ENCODE measurements at regions not wholly inside any gene's neighbourhood (a gene's known extent, or its start where the extent isn't known, plus 50 kb on each side); places are given as distances from the start of the nearest gene placed in this dataset.

- TF ChIP-seq ZNF501 (CRISPR knock-in tag; IDR thresholded peaks at IDR 0.05), result no peak
- no peak for TF ChIP-seq TRIM22 (IDR thresholded peaks at IDR 0.05)
- no peak for TF ChIP-seq PHB2 (IDR thresholded peaks at IDR 0.05; ENCODE audit: partially characterized antibody)
- TF ChIP-seq CENPT (CRISPR knock-in tag; IDR thresholded peaks at IDR 0.05; ENCODE audit: low read depth), result no peak
- TF ChIP-seq MXD4 (CRISPR knock-in tag; IDR thresholded peaks at IDR 0.05), result no peak
- no peak for TF ChIP-seq ZBTB14 (CRISPR knock-in tag; IDR thresholded peaks at IDR 0.05)
- TF ChIP-seq ZNF775 (CRISPR knock-in tag; IDR thresholded peaks at IDR 0.05; ENCODE audit: borderline replicate concordance), result no peak
- TF ChIP-seq IRF1 (CRISPR knock-in tag; IDR thresholded peaks at IDR 0.05; ENCODE audit: low read depth), result no peak
- TF ChIP-seq ZBTB42 (CRISPR knock-in tag; IDR thresholded peaks at IDR 0.05), result no peak
- TF ChIP-seq KDM2A (CRISPR knock-in tag; IDR thresholded peaks at IDR 0.05; ENCODE audit: borderline replicate concordance, low read depth), result no peak
- TF ChIP-seq SYNCRIP (IDR thresholded peaks at IDR 0.05; ENCODE audit: insufficient read depth, low read depth, low read length), result no peak
- TF ChIP-seq ZFP41 (CRISPR knock-in tag; IDR thresholded peaks at IDR 0.05; ENCODE audit: borderline replicate concordance), result no peak
- TF ChIP-seq ZFX (CRISPR knock-in tag; IDR thresholded peaks at IDR 0.05; ENCODE audit: low read depth), result no peak
- TF ChIP-seq ZNF331 (CRISPR knock-in tag; IDR thresholded peaks at IDR 0.05), result no peak
- no peak for TF ChIP-seq CENPX (CRISPR knock-in tag; IDR thresholded peaks at IDR 0.05)
- no peak for TF ChIP-seq NFYB (CRISPR knock-in tag; IDR thresholded peaks at IDR 0.05)
- no peak for TF ChIP-seq ZBTB7A (CRISPR knock-in tag; IDR thresholded peaks at IDR 0.05)
- no peak for TF ChIP-seq ZNF772 (CRISPR knock-in tag; IDR thresholded peaks at IDR 0.05)
- Histone ChIP-seq H2AFZ (ENCODE audit: low read length) (no peak overlapping the region), H4K20me1 (ENCODE audit: insufficient read depth, low read length) (no peaks in the 10 kb centered on the region), H3K4me1 (ENCODE audit: insufficient read depth, low read length) (peaks cover 28% of the 10 kb centered on the region), H3K36me3 (replicated peaks in 1 of 2; ENCODE audit: control insufficient read depth in 1 of 2, insufficient read depth in 2 of 2, low read length in 2 of 2) (no peaks in the 10 kb centered on the region), H3K27me3 (ENCODE audit: control insufficient read depth in 1 of 2, insufficient read depth in 2 of 2, low read length in 2 of 2) (no peaks in the 10 kb centered on the region), H3K4me3 (replicated peaks in 1 of 3; ENCODE audit: insufficient read depth in 1 of 3, low read depth in 2 of 3, low read length in 3 of 3) (no peak overlapping the region), H3K79me2 (ENCODE audit: insufficient read depth, low read length) (no peaks in the 10 kb centered on the region), H3K4me2 (ENCODE audit: low read depth, low read length) (no peak overlapping the region), H3K9me3 (ENCODE audit: low read length) (no peaks in the 10 kb centered on the region), H3K27ac (ENCODE audit: extremely low read length, insufficient read depth, low read length) (no peak overlapping the region), H3K9ac (ENCODE audit: insufficient read depth, low read depth, low read length) (no peak overlapping the region)
- no peak for FAIRE-seq
- DNase-seq (ENCODE audit: low spot score), result no peak
- no peak for ATAC-seq
- BruUV-seq (replicated peaks), result no TSS peak
- 94% methylated on average over 9 of the region's 9 CpGs for WGBS (ENCODE audit: low lambda C conversion rate)
- in situ Hi-C loops (cut with HindIII; ENCODE audit: extremely low pct_ligation_motif_present, low pct_unique_long_range_greater_than_20kb), result no loop called here
- intact Hi-C loops (cut with micrococcal nuclease; ENCODE audit: unreplicated experiment), result loop anchor here (1.0 kb wide), 1 partner anchor 117 kb away; no protein-coding TSS in a partner anchor
- POLR2A ChIA-PET, result interaction anchor here (0.7 kb wide), 1 partner anchor 32 kb away, joined by 3 read pairs; no protein-coding TSS in a partner anchor
- CTCF ChIA-PET (ENCODE audit: low intra/inter-chr PET ratio, low total read pairs), result no interaction called here
Observed at GRCh38 chr5:135211083-135211790, 177.2 kb upstream of the PITX1 start.

Measured in HepG2 (cell line).